Stimulated activated CD8-positive, alpha-beta memory T cell treated with anti-CD3 and anti-CD28 coated beads, Interleukin-15, amount 100 ng/mL, for 48 hours (primary cell): ENCODE measurements at regions not wholly inside any gene's neighbourhood (a gene's known extent, or its start where the extent isn't known, plus 50 kb on each side); places are given as distances from the start of the nearest gene placed in this dataset.
A peak's percentile ranks its signal among the peaks of the same experiment; 100 is the strongest.
"Not testable (repeated sequence)": the region's sequence is repeated elsewhere in the genome, so short reads cannot be mapped to it uniquely, and the experiment has no call there.

Experiments used
- DNase-seq, 2 donors: peaks; one replicate each; pipeline ENCODE4 v3.0.0-alpha.2; 2020; ENCODE audit warnings: low read depth in 2 of 2

DNA sequence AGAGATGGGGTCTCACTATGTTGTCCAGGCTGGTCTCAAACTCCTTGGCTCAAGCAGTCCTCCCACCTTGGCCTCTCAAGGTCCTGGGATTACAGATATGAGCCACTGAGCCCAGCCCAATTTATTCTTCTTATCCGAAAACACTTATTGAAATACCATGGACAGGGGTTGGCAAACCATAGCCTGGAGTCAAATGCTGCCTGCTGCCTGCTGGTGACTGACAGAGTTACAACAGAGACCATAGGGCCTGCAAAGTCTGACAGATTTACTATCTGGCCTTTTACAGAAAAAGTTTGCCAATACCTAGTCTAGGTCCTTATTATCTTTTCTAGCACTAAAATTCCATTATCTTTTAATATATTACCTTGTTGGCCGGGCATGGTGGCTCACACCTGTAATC, 87.1 kb upstream of the ZNF281 start:
- no peak for DNase-seq

DNA sequence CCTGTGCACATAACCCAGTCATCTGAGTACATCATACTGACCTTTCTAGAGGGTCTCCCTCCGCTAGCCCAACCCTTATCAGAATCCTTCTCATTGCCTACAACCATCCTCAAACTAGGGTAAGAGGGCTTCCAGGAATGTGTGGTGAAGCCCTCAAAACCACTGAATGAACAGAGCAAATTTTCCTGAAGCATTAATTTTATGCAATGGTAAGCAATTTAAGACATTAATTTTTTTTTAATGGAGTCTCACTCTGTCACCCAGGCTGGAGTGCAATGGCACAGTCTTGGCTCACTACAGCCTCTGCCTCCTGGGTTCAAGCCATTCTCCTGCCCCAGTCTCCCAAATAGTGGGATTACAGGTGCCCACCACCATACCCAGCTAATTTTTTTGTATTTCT, 86.1 kb upstream of the ZNF281 start:
- no peak for DNase-seq

DNA sequence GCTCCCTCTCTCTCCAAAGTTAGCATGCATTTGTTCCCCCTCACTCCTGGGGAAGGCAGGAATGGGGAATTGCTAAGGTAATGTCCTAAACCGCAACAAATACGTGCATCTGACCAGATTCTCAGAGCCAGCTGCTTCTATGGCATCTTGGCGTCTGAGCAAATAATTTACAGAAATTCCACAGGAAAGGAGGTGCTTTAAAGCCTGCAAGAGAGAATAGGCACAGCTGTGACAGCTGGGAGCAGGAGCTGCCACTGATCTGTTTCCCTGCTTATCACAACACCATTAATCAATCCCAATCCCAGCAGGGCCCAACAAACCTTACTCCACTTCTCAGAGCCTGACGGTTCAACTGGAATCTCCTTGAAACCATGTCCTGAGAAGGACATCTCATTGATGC, 83.5 kb upstream of the ZNF281 start:
- no peak for DNase-seq

DNA sequence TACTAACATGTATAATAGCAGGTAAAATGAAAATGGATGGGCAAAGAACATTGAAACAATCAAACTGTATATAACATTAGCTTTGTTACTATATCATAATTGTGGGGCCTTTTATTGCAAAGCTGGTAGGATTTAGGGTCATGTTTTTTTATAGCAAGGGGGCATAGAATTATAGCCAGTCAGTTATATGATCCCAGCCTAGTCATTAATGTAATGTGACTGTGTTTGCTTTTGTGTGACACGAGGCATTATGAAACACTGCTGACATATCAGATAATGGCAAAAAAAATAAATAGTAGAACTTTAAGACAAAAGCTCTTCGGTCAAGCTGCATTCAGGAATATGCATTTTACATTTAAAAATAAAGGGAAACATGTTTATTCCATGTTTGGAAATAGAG, 81.3 kb upstream of the ZNF281 start:
- no peak for DNase-seq

DNA sequence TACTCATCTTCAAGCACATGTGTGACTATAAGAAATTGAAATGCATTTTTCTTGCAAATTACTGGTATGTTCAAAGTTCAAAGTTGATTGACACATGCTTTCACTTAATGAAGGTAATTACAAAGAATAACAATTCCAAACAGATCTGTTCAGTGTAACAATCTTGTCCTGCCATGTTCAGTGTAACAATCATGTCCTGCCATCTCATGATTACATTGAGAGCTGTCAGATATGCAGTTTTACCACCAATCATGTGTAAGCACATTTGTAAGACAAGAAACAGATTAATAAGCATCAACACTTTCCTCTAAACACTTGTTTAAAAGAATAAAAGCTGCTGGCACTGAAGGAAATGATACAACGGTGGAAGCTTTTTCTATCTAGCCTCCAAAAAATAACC, 80.3 kb upstream of the ZNF281 start:
- DNase-seq, result no peak

DNA sequence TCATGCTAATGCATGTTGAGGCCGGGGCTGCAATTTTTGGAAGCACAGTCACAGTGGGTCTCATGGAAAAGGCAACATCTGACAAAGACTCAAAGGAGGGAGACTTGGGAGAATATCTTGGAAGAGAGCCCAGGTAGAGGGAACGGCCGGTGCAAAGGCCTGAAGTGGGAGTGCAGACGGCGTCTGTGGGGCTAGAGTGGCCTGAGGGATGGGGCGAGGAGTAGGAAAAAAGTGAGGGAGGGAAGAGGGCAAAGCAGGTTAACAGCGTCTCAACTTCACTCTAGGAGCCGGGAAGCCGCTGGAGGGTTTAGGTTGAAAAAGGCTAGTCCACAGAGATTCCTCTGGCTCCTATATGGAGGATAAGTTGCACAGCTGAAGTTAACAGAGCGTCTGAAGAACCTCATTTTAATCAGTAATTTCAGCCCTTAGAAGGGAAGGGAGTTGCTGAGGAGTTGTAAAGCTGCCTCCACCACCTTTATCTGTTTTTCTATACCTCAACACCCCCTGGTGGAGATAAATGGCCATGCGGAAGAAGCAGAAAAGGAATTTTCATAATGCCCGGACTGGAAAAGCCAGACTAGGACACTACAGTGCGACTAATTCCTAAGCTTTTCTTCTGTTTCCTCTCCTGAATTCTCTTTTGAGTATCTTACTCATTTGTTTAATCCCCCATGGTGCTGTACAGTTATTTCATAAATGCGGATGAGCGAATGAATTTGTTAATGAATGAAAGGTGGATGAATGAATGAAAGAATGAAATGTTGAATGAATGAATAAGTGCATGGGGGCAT, 78.7 kb upstream of the ZNF281 start:
- no peak for DNase-seq

DNA sequence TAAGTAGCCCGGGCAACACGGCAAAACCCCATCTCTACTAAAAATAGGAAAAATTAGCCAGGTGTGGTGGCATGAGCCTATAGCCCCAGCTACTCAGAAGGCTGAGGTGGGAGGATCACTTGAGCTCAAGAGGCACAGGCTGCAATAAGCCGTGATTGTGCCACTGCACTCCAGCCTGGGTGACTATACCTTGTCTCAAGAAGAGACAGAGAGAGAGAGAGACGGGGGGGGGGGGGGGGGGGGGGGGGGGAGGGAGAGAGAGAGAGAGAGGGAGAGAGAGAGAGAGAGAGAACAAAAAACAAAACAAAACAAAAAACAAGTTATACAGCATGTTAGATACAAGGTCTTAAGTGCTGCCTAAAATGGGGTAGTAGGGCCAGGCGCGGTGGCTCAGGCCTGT, 77.8 kb upstream of the ZNF281 start:
- no peak for DNase-seq

DNA sequence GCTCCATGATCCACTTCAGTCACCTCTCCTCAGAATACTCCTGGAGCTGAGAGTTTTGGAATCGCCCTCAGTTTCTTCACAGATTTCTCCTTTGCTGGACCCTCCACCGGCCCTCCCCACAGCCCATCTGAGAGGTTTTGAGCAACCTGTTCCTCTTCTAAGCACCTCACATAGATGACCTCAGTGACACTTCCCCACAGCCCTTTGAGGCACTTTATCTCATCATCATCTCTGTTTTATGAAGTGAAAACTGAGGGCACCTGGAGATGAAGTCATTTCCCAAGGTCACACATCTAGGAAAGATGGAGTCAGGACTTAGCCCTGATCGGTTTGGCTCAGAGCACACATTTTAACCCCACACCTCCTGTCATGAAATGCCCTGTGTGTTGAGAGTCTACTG, 76.8 kb upstream of the ZNF281 start:
- DNase-seq, result no peak

DNA sequence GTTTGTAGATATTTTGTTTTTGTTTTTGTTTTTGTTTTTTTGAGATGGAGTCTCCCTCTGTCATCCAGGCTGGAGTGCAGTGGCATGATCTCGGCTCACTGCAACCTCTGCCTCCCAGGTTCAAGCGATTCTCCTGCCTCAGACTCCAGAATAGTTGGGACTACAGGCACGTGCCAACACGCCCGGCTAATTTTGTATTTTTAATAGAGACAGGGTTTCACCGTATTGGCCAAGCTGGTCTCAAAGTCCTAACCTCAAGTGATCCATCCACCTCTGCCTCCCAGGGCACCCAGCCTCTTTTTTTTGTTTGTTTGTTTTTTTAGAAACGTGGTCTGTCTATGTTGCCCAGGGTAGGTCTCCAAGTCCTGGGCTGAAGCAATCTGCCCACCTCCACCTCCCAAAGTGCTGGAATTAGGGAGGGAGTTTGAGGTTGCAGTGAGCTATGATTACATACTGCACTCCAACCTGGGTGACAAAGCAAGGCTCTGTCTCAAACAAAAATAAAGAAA, 74.7 kb upstream of the ZNF281 start:
- not testable (repeated sequence) for DNase-seq

DNA sequence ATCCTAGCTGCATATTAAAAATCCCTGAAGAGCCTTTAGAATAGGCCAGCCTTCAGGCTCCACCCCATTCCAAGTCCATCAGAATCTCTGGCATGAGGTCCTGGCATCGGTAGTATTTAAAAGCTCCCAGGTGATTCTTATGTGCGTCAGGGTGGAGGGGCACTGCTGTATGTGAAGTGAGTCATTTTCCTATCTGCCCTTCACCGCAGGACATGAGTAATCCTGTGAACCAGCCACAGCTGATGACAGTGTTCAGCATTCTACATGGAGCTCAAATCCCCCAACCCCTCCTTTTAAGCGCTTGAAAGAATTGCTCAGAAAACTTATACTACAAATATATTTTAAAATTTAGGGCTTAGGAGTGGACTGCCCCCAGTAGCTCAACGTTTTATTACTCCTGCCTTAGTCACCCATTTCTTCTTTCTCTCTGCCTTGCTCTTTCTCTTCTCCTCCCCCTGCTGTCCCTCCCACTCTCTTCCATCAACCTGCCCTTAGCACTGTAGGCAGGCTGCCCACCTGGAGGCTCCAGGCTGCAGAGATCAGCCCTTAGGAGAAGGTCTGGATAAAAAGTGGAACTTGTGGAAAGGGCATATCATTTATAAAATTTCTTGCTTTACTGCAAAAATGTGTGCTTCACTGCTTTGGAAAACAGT, 73.8 kb upstream of the ZNF281 start:
- peak; percentile 58 to 61 for DNase-seq

DNA sequence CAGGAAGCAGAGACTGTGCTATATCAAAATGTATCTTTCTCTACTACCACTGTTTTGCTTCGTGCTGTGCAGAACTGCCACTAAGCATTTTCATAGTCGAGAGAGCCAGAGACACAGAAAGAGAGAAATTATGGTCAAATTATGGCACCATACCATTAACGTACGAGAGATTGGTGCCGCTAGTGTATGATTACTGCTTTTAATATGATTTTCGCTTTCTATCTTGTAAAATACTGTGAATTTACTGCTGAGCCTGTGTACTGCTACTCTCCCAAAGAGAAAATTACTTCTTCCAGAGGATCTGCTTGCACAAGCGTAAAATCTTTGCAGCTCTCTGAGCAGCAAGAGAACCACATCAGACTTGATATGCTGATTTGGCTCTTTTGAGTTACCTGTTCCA, 71.1 kb upstream of the ZNF281 start:
- DNase-seq, result no peak

DNA sequence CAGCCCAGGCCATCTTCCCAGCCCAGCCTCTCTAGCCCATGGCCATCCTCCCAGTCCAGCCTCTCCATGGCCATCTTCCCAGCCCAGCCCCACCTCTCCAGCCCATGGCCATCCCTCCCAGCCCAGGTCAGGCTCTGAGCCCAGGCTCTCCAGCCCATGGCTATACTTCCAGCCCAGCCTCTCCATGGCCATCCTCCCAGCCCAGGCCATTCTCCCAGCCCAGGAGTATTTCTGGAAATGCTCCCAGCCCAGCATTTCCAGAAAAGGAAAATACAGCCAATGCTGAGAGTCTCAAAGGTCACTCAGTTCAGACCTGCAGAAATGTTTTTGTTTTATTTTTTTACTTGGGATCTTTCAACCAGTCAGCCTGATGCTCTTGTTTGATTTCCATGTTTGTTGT, 70.0 kb upstream of the ZNF281 start:
- no peak for DNase-seq

DNA sequence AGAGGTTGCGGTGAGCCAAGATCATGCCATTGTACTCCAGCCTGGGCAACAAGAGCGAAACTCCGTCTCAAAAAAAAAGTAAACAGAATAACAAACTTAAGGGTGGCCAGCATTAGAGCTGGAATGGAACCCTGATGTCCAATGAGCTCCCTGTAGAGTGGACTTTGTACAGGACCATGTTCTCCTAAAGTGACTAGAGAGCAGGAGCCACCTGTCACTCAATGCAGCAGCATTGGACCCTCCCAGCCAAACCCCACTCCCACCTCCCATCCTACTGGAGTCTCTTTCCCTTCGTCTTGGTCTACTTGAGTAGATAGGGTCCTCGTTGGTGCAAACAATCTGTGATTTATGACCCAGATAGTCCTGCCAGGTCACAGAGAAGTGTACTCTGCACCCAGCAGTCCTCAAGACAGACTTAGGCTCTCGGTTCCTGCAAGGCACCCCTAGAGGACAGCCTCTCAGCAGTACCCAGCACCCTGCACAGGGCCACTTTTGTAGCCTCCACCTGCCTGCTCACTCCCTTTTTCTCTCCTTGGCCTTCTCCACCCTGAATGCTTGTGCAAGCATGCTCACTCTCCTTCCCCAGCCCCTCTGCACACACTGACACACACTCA, 69.2 kb upstream of the ZNF281 start:
- no peak for DNase-seq

DNA sequence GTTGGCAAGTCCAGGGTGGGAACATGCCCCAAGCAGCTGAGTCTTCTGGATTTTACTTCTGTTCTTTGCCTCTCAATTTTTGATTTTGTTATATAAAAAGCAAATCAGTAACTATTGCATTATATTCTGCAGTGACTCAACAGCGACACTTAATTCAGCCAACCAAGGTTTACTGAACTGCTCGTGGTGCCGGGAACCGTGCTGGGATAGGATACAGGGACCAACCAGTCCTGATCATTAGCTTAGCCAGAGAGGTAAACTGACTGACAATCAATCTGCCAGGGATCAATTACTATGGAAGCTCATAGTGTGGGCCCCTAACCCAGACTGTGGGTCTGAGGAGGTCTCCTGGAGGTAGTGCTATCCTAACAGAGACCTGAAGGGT, 68.4 kb upstream of the ZNF281 start:
- DNase-seq, result no peak

DNA sequence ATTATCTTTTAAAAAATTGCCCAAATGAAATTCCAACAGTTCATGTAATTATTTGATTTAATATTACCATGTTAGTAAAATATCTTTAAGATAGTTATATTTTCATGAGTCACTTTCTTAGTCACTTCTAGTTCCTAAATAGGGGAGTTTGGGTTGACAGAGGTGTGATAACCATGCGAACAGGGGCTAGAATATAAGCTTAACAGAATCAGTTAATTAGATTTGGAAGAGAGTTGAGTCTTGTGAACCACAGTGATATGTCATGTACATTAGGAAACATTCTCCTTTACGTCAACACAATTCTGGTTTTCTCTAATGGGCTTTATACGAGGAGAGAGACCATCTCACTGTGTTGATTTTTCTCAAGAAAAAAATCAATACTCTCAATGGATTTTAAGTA, 64.8 kb upstream of the ZNF281 start:
- no peak for DNase-seq

DNA sequence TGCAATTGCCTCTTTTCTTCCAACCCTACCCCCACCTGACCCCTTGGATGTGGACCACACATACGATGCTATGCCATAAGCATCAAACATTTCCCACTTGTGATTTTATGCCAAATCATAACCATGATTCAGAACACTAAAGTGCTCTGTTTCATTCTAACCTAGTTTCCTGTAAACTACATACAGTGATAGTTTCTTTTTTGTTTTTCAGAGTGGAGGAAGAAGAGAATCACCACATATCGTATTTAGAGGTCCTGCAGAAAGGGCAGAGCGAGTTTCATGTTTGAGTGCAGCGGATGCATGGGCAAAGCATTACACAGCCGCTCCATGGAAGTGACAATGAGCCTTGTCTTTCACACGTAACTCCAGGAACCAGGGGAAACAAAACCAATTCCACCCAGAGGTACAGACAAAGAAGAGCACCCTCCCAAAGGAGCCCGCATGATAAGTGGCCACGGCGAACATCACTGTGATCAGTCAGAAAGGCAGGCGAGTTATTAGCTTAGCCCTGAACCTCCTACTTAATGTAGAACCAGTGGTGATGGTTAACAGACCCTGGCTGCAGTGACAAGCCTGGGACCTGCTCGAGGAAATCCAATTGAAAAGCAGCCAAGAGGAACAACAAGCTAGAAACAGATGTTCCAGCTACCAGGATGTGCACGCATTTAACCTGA, 64.0 kb upstream of the ZNF281 start:
- DNase-seq, result no peak

DNA sequence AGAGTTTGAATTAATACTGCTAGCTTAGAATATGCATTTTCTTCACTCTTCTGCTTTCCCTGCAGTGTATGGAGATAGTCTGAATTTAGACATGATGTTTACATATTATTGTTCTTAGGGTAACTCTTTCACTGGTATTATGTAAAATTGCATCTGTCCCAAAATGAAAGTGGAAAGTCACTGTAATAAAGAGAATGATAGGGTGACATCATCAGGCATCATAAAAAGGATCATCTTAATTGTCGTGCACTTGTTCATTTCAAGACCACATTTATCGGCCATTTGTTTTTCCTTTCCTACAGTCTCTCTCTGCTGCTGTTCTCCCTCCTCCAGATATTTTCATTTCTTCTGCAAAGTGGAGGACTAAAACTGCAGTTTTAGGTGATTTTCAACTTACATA, 61.9 kb upstream of the ZNF281 start:
- DNase-seq, result no peak

DNA sequence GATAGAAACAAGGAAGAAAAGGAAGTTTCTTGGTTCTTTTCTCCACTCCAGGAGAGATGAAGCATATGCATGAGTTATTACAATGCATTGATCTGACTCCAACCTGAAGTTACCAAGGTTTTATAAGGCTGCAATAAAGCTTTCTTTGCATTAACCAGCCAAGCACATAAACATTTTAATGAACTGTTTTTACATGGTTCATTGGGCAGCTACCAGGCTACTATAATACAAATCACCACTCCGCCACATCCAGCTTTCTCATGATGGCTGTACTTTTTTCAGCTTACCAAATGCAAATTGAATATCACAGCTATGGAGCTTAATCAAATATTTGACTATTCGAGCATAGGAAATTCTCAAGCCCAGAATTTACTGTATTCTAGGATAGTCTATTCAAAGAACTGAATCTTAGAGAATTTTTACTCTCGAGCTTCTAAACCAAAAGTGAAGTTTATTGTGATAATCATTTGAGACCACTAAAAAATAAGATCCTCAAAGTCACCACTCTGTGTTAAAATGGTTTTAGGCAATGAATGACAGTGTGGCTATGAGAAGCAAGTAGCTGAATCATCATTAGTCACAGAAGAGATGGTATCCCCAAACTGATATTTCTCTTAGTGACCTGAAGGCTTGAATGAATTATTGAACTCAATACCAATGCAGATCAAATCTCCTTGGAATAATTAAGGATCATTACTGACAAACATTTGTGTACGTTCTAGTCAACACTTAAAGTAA, 58.6 kb upstream of the ZNF281 start:
- no peak for DNase-seq

DNA sequence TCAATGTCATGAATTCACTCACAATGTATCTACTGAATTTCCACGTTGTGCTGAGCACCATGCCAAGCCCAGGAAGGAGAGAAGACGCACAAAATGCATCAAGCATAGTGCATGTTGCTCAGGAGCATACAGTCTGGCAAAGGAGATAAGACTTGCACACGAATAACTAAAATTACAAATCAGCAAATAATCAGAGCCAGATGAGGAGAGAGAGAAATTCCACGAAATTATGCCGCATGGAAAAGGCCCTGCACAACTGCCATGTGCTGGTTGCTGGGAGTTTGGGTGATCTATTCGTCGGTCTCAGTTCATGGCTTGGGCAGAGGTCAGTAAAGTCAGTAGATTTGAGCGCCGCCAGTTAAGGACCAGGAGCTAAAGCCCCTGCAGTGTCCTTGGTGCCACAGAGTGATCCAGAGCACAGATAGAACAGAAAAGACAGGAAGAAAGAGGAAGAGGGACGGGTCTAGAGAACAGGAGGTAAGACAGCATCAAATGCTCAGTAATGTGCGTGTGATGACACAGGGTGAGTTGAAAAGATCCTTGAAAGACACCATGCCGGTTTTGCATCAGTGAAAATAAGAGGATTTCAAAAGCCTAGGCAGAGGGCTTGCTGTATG, 55.1 kb upstream of the ZNF281 start:
- DNase-seq, result no peak
